ENCODE measurements at regions not wholly inside any gene's neighbourhood (a gene's known extent, or its start where the extent isn't known, plus 50 kb on each side); places are given as distances from the start of the nearest gene placed in this dataset.

GRCh38 chr15:39127151-39127790, 453.6 kb upstream of the THBS1 start:
- Histone ChIP-seq H3K79me2 (ENCODE audit: control insufficient read depth, low read length) (no peaks in the 10 kb centered on the region), H3K4me3 (ENCODE audit: low read length) (no peak overlapping the region), H3K4me2 (ENCODE audit: low read length) (no peak overlapping the region), H3K4me1 (ENCODE audit: control insufficient read depth, low read length) (no peaks in the 10 kb centered on the region), H4K20me1 (ENCODE audit: control insufficient read depth, insufficient read depth, low read depth, low read length) (no peaks in the 10 kb centered on the region), H3K36me3 (ENCODE audit: control insufficient read depth, low read length) (no peaks in the 10 kb centered on the region), H3K27ac (ENCODE audit: low read depth, low read length) (no peak overlapping the region), H3K27me3 (ENCODE audit: control insufficient read depth, low read length) (no peaks in the 10 kb centered on the region), H3K9me2 (replicated peaks; ENCODE audit: control insufficient read depth, low read length) (no peaks in the 10 kb centered on the region), H3F3A (ENCODE audit: control insufficient read depth, insufficient read depth) (no peaks in the 10 kb centered on the region), H3K9me3 (ENCODE audit: control insufficient read depth, insufficient read depth, low read length) (no peaks in the 10 kb centered on the region)
- TF ChIP-seq CTCF (IDR thresholded peaks at IDR 0.05; ENCODE audit: low read depth, low read length, poor library complexity, severe bottlenecking) (no peak), EZH2phosphoT487 (IDR thresholded peaks at IDR 0.05; ENCODE audit: borderline replicate concordance, low read length) (no peak)

- Histone ChIP-seq H3K27ac (ENCODE audit: low read depth, low read length) (no peak overlapping the region), H3K9me3 (ENCODE audit: control insufficient read depth, insufficient read depth, low read length) (no peaks in the 10 kb centered on the region), H4K20me1 (ENCODE audit: control insufficient read depth, insufficient read depth, low read depth, low read length) (no peaks in the 10 kb centered on the region), H3F3A (ENCODE audit: control insufficient read depth, insufficient read depth) (no peaks in the 10 kb centered on the region), H3K27me3 (ENCODE audit: control insufficient read depth, low read length) (no peaks in the 10 kb centered on the region), H3K4me3 (ENCODE audit: low read length) (no peak overlapping the region), H3K79me2 (ENCODE audit: control insufficient read depth, low read length) (no peaks in the 10 kb centered on the region), H3K4me1 (ENCODE audit: control insufficient read depth, low read length) (no peaks in the 10 kb centered on the region), H3K4me2 (ENCODE audit: low read length) (no peak overlapping the region), H3K9me2 (replicated peaks; ENCODE audit: control insufficient read depth, low read length) (no peaks in the 10 kb centered on the region), H3K36me3 (ENCODE audit: control insufficient read depth, low read length) (no peaks in the 10 kb centered on the region)
- TF ChIP-seq CTCF (IDR thresholded peaks at IDR 0.05; ENCODE audit: low read depth, low read length, poor library complexity, severe bottlenecking) (no peak), EZH2phosphoT487 (IDR thresholded peaks at IDR 0.05; ENCODE audit: borderline replicate concordance, low read length) (no peak)
These were observed 452.8 kb upstream of the THBS1 start for GRCh38 chr15:39127925-39128617.

GRCh38 chr15:39128746-39129145, 452.1 kb upstream of the THBS1 start:
- H3K4me3 ChIP-seq (ENCODE audit: low read length) = no peak overlapping the region
- no peaks in the 10 kb centered on the region for H3K4me1 ChIP-seq (ENCODE audit: control insufficient read depth, low read length)
- H3K27me3 ChIP-seq (ENCODE audit: control insufficient read depth, low read length) = no peaks in the 10 kb centered on the region
- H4K20me1 ChIP-seq (ENCODE audit: control insufficient read depth, insufficient read depth, low read depth, low read length) = no peaks in the 10 kb centered on the region
- no peaks in the 10 kb centered on the region for H3K36me3 ChIP-seq (ENCODE audit: control insufficient read depth, low read length)
- no peaks in the 10 kb centered on the region for H3F3A ChIP-seq (ENCODE audit: control insufficient read depth, insufficient read depth)
- TF ChIP-seq EZH2phosphoT487 (IDR thresholded peaks at IDR 0.05; ENCODE audit: borderline replicate concordance, low read length) (no peak), CTCF (IDR thresholded peaks at IDR 0.05; ENCODE audit: low read depth, low read length, poor library complexity, severe bottlenecking) (no peak)
- no peaks in the 10 kb centered on the region for H3K9me2 ChIP-seq (replicated peaks; ENCODE audit: control insufficient read depth, low read length)
- H3K27ac ChIP-seq (ENCODE audit: low read depth, low read length) = no peak overlapping the region
- no peaks in the 10 kb centered on the region for H3K79me2 ChIP-seq (ENCODE audit: control insufficient read depth, low read length)
- no peaks in the 10 kb centered on the region for H3K9me3 ChIP-seq (ENCODE audit: control insufficient read depth, insufficient read depth, low read length)
- no peak overlapping the region for H3K4me2 ChIP-seq (ENCODE audit: low read length)
